RWPE2 (cell line): ENCODE measurements at regions not wholly inside any gene's neighbourhood (a gene's known extent, or its start where the extent isn't known, plus 50 kb on each side); places are given as distances from the start of the nearest gene placed in this dataset.
"Not testable (repeated sequence)": the region's sequence is repeated elsewhere in the genome, so short reads cannot be mapped to it uniquely, and the experiment has no call there.

Source experiments
- ATAC-seq: fragments of 200-7000 bp; cut with Tn5 transposase; 3 replicates; pipeline ENCODE4 v1.9.1; 2021; ENCODE audit warnings: low read depth
- DNase-seq: peaks from one replicate; pipeline ENCODE4 v3.0.0-alpha.2; 2020; ENCODE audit warnings: low spot score
- H3K27ac ChIP-seq: fragments of 450-650 bp; 2 replicates; pipeline ENCODE4 v1.5.1; 2017; ENCODE audit warnings: mild to moderate bottlenecking; ENCODE audit not compliant: poor library complexity, severe bottlenecking
- H3K27me3 ChIP-seq: fragments of 250-450 bp; sonication (Bioruptor Pico); 2 replicates; pipeline ENCODE4 v1.5.1; 2021; ENCODE audit warnings: mild to moderate bottlenecking, moderate library complexity; ENCODE audit not compliant: insufficient read depth, poor library complexity, severe bottlenecking
- H3K36me3 ChIP-seq: fragments of 250-450 bp; sonication (Bioruptor Pico); 2 replicates; pipeline ENCODE4 v1.5.1; 2020; ENCODE audit warnings: low read depth, mild to moderate bottlenecking, moderate library complexity
- H3K4me1 ChIP-seq: fragments of 250-450 bp; sonication (Bioruptor Pico); 2 replicates; pipeline ENCODE4 v1.5.1; 2021; ENCODE audit warnings: mild to moderate bottlenecking, moderate library complexity; ENCODE audit not compliant: insufficient read depth, poor library complexity, severe bottlenecking
- H3K4me3 ChIP-seq: fragments of 250-450 bp; sonication (Bioruptor Pico); 2 replicates; pipeline ENCODE4 v1.5.1; 2021; ENCODE audit warnings: mild to moderate bottlenecking, moderate library complexity; ENCODE audit not compliant: severe bottlenecking
- H3K9me3 ChIP-seq: fragments of 250-450 bp; sonication (Bioruptor Pico); 2 replicates; pipeline ENCODE4 v1.5.1; 2021; ENCODE audit warnings: mild to moderate bottlenecking, moderate library complexity; ENCODE audit not compliant: severe bottlenecking
- TF ChIP-seq, protein P1 (sequence below): fragments of 450-650 bp; IDR thresholded peaks from one replicate; pipeline ENCODE4 v1.5.1; 2017; ENCODE audit warnings: mild to moderate bottlenecking, moderate library complexity; ENCODE audit not compliant: poor library complexity, severe bottlenecking

DNA sequence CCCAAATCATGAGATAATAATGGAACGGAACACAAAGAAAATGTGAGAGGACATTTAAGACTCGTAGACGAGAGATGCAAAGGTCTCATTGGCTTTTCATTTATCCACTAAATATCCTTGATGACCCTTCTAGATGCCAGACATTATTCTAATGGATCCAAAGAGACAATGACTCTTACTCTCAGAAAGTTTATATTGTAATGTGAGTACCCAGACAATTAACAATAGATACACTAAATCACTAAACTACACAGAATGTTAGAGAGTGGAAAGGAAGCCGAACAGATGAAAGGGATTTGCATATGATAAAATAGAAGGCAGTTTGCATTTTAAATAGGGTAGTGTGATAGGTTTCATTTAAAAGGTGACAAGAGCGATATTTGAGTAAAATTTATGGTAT is 973.3 kb downstream of the TAF11L14 start:
- no peaks in the 10 kb centered on the region for H3K36me3 ChIP-seq
- TF ChIP-seq, protein P1, sequence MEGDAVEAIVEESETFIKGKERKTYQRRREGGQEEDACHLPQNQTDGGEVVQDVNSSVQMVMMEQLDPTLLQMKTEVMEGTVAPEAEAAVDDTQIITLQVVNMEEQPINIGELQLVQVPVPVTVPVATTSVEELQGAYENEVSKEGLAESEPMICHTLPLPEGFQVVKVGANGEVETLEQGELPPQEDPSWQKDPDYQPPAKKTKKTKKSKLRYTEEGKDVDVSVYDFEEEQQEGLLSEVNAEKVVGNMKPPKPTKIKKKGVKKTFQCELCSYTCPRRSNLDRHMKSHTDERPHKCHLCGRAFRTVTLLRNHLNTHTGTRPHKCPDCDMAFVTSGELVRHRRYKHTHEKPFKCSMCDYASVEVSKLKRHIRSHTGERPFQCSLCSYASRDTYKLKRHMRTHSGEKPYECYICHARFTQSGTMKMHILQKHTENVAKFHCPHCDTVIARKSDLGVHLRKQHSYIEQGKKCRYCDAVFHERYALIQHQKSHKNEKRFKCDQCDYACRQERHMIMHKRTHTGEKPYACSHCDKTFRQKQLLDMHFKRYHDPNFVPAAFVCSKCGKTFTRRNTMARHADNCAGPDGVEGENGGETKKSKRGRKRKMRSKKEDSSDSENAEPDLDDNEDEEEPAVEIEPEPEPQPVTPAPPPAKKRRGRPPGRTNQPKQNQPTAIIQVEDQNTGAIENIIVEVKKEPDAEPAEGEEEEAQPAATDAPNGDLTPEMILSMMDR, result no peak
- DNase-seq (no peak), ATAC-seq (no peak)
- H3K27ac ChIP-seq, result no peak overlapping the region
- H3K4me3 ChIP-seq, result no peak overlapping the region
- H3K27me3 ChIP-seq, result no peaks in the 10 kb centered on the region
- no peaks in the 10 kb centered on the region for H3K9me3 ChIP-seq
- no peaks in the 10 kb centered on the region for H3K4me1 ChIP-seq

DNA sequence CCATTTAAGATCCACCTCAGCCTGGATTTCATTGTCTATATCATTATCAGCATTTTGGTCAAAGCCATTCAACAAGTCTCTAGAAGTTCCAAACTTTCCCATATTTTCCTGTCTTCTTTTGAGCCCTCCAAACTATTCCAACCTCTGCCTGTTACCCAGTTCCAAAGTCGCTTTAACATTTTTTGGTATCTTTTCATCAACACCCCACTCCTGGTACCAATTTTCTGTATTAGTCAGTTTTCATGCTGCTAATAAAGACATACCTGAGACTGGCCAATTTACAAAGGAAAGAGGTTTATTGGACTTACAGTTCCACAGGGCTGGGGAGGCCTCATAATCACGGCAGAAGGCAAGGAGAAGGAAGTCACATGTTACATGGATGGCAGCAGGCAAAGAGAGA is 982.9 kb downstream of the TAF11L14 start:
- H3K4me1 ChIP-seq, H3K36me3 ChIP-seq, H3K9me3 ChIP-seq, H3K4me3 ChIP-seq, ATAC-seq, DNase-seq, H3K27ac ChIP-seq, H3K27me3 ChIP-seq: not testable (repeated sequence)

DNA sequence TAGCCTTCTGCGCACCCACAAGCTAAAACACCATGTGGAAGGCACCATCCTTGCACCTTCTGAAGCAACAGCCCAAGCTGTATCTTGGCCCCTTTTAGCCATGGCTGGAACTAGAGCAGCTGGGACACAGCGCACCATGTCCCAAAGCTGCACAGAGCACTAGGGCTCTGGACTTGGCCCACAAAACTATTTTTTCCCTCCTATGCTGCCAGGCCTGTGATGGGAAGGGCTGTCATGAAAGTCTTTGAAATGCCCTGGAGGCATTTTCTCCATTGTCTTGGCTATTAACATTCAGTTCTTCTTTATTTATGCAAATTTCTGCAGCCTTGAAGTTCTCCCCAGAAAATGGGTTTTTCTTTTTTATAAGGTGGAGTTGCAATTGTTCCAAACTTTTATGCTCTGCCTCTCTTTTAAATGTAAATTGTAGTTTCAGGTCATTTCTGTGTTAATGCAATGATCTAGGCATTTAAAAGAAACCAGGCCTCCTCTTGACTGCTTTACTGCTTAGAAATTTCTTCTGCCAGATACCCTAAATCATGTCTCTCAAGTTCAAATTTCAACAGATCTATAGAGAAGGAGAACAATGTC is 996.3 kb downstream of the TAF11L14 start:
- ATAC-seq (no peak), DNase-seq (no peak)
- H3K27ac ChIP-seq, result no peak overlapping the region
- no peaks in the 10 kb centered on the region for H3K36me3 ChIP-seq
- H3K4me3 ChIP-seq, result no peak overlapping the region
- H3K4me1 ChIP-seq, result no peaks in the 10 kb centered on the region
- no peaks in the 10 kb centered on the region for H3K9me3 ChIP-seq
- TF ChIP-seq, protein P1, result no peak
- no peaks in the 10 kb centered on the region for H3K27me3 ChIP-seq

DNA sequence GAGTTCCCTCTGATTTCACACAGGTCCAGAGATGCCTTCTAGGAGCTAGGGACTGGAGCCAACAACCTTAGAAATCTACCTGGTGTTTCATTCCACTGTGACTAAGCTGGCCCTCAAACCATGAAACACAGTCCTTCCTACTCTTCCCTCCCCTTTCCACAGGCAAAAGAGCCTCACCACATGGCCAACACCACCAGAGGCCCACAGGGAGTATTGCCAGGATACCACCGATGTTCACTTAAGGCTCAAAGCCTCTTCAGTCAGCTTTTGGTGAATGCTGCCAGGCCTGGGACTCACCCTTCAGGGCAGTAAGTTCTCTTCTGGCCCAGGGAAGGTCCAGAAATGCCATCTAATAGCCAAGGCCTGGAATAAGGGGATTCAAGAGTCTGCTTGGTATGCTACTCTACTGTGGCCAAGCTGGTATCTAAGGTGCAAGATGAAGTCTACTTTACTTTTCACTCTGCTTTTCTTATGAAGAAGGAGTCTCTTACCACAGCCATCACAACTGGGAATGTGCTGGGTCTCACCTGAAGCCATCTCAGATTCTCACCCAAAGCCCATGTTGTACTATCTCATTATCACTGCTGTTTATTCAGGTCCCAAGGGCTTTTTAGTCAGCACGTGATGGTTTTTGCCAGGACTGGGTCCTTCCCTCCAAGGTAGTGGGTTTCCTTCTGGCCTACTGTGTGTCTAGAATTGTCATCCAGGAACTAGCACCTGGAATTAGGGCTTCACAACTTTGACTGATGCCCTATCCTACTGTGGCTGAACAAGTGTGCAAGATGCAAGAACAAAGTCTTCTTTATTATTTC is 1018.4 kb downstream of the TAF11L14 start:
- Histone ChIP-seq H3K27me3 (no peaks in the 10 kb centered on the region), H3K27ac (no peak overlapping the region), H3K36me3 (no peaks in the 10 kb centered on the region), H3K9me3 (no peaks in the 10 kb centered on the region), H3K4me3 (no peak overlapping the region), H3K4me1 (no peaks in the 10 kb centered on the region)
- no peak for ATAC-seq
- TF ChIP-seq, protein P1, result no peak
- no peak for DNase-seq

DNA sequence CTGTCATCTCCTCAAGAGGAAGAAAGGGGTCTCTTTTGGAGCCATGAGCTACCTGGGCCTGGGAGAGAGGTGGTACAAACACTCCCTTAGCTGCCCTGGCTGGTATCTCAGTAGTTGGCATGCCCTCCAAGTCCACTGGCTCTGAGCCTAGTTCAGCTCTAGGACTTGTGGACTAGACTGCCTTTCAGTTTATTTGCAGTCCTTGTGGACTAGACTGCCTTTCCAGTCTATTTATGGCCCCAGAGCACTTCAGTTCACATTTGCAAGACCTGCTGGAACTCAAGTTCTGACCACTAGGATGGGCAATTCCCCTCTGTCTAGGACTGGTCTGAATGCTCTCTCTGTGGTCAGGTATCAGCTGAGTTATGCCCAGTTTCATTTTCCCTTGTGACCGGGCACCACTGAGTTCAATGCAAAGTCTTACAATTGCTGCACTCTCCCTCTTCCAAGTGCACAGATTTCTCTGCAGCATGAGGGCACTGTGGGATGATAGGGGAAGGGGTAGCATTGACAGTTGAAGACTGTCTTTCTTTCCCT is 1019.0 kb downstream of the TAF11L14 start:
- ATAC-seq (no peak), DNase-seq (no peak)
- no peaks in the 10 kb centered on the region for H3K9me3 ChIP-seq
- H3K27me3 ChIP-seq, result no peaks in the 10 kb centered on the region
- H3K27ac ChIP-seq, result no peak overlapping the region
- TF ChIP-seq, protein P1, result no peak
- no peak overlapping the region for H3K4me3 ChIP-seq
- no peaks in the 10 kb centered on the region for H3K36me3 ChIP-seq
- H3K4me1 ChIP-seq, result no peaks in the 10 kb centered on the region
